Activated T-cell treated with anti-CD3 and anti-CD28 coated beads, Interleukin-2, amount 50 U/mL, for 72 hours (primary cell): ENCODE measurements at regions not wholly inside any gene's neighbourhood (a gene's known extent, or its start where the extent isn't known, plus 50 kb on each side); places are given as distances from the start of the nearest gene placed in this dataset.
"Not testable (repeated sequence)": the region's sequence is repeated elsewhere in the genome, so short reads cannot be mapped to it uniquely, and the experiment has no call there.

ENCODE experiments used
- ATAC-seq, 2 donors: fragments of 150-1000 bp; cut with Tn5 transposase; replicated peaks in 1 of 2; 2 replicates each; pipeline ENCODE4 v1.10.0; 2021; ENCODE audit warnings: moderate library complexity in 2 of 2, mild to moderate bottlenecking in 1 of 2
- DNase-seq, 2 donors: peaks; one replicate each; pipeline ENCODE4 v3.0.0; 2021 to 2022; ENCODE audit warnings: mixed read lengths in 1 of 2
- H3K27ac Mint-ChIP-seq: one replicate; pipeline ENCODE4 v1.8.0; 2022; ENCODE audit warnings: mild to moderate bottlenecking, moderate library complexity, mixed read lengths
- H3K27me3 Mint-ChIP-seq: one replicate; pipeline ENCODE4 v1.8.0; 2022; ENCODE audit warnings: low read depth, mixed read lengths
- H3K36me3 Mint-ChIP-seq, 2 donors: one replicate each; pipeline ENCODE4 v1.8.0; 2022; ENCODE audit warnings: mixed read lengths in 2 of 2, mild to moderate bottlenecking in 1 of 2; ENCODE audit not compliant: insufficient read depth in 2 of 2
- H3K4me1 Mint-ChIP-seq: one replicate; pipeline ENCODE4 v1.8.0; 2022; ENCODE audit warnings: low read depth, mixed read lengths
- H3K4me3 Mint-ChIP-seq, 2 donors: one replicate each; pipeline ENCODE4 v1.8.0; 2022; ENCODE audit warnings: mild to moderate bottlenecking in 2 of 2, mixed read lengths in 2 of 2, moderate library complexity in 2 of 2
- H3K9me3 Mint-ChIP-seq, 2 donors: one replicate each; pipeline ENCODE4 v1.8.0; 2022; ENCODE audit warnings: mixed read lengths in 2 of 2

DNA sequence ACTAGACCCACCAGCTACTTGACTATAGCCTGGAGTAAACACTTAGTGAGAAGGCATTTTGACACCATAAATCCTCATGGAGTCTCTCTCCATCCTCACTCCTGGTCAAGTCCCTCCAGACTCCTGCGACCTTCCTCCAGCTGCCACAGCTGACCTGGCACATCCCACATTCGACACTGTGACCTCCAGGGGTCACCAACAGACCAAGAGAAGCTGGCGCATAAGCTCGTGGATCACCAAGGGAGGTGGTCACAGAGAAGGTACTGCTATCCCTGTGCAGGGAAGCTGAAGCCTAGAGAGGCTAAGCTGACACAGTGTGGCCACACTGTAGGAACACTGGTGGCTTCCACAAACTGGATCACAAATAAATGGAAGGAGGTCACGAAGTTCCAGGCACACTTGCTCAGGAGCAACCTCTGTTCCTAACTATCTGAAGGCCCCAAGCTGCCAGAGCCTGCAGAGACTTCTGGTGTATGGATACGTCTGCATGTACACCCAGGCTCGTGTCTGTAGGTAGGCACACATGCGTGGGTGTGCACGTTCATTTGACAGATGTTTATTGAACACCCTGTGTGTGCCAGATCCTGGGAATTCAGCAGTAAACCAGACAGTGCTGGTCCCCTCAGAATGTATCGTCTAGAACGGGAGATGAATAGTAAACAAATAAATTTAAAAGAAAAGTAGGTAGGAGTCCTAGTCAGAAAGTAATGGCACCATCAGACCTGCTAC is 104.4 kb downstream of the C5orf15 start:
- peaks cover 18% of the 10 kb centered on the region for H3K4me1 Mint-ChIP-seq
- no peak overlapping the region for H3K4me3 Mint-ChIP-seq
- H3K36me3 Mint-ChIP-seq: peaks cover 0 to 3% of the 10 kb centered on the region in 2 donors
- ATAC-seq (no peak), DNase-seq (no peak)
- no peak overlapping the region for H3K27ac Mint-ChIP-seq
- H3K27me3 Mint-ChIP-seq: no peaks in the 10 kb centered on the region
- H3K9me3 Mint-ChIP-seq: peaks cover 0 to 1% of the 10 kb centered on the region in 2 donors

DNA sequence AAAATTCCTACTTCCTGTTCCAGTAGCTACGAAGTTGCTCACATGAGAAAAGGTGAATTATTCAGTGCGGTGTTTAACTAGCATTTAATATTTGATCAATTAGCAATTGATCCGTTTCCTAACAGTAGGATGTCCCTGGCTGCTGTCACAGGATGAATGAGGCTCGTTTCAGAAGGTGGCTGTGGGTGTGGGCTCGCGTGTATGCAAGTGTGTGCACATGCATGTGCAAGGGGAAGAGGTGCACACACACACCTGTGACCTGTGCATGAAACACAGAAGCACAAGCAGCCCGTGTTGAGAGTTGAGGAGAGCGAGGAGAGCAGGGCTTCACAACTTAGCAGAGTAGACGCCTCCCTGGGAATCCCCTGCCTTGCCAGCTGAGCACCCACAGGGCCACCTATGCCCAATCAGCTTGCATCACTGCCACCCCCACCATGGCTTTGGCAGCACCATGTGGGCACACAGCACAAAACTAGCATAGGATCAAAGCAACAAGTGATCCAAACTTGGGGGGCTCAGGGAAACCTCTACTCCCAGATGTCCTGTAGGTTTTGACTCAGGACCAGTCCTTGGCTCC is 107.2 kb downstream of the C5orf15 start:
- Mint-ChIP-seq H3K36me3 (peaks cover 3% of the 10 kb centered on the region in 2 donors), H3K27me3 (no peaks in the 10 kb centered on the region), H3K9me3 (peaks cover 0 to 1% of the 10 kb centered on the region in 2 donors), H3K4me1 (peaks cover 22% of the 10 kb centered on the region), H3K4me3 (no peak overlapping the region), H3K27ac (no peak overlapping the region)
- DNase-seq: peak; percentile 40 to 47
- ATAC-seq: peak; percentile 86

DNA sequence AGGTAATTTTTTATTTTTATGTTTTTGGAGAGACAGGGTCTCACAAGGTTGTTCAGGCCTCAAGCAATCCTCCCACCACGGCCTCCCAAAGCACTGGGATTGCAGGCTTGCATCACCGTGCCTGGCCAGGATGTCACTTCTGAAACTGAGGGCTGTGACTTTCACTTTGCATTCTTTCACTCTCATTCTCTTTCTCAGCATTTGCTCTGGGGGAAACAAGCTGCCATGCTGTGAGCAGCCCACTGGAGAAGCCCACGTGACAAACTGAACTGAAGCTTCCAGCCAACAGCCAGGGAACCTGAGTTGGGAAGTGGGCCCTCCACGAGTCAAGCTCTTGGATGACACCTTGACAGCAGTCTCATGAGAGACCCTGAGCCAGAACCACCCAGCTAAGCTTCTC is 109.4 kb downstream of the C5orf15 start:
- ATAC-seq (peak in 1 of 2 donors; percentile 25), DNase-seq (no peak)
- Mint-ChIP-seq H3K36me3 (peaks cover 3% of the 10 kb centered on the region in 2 donors), H3K27me3 (peaks cover 7% of the 10 kb centered on the region), H3K27ac (no peak overlapping the region), H3K4me1 (peaks cover 22% of the 10 kb centered on the region), H3K9me3 (peaks cover 0 to 1% of the 10 kb centered on the region in 2 donors), H3K4me3 (no peak overlapping the region)

DNA sequence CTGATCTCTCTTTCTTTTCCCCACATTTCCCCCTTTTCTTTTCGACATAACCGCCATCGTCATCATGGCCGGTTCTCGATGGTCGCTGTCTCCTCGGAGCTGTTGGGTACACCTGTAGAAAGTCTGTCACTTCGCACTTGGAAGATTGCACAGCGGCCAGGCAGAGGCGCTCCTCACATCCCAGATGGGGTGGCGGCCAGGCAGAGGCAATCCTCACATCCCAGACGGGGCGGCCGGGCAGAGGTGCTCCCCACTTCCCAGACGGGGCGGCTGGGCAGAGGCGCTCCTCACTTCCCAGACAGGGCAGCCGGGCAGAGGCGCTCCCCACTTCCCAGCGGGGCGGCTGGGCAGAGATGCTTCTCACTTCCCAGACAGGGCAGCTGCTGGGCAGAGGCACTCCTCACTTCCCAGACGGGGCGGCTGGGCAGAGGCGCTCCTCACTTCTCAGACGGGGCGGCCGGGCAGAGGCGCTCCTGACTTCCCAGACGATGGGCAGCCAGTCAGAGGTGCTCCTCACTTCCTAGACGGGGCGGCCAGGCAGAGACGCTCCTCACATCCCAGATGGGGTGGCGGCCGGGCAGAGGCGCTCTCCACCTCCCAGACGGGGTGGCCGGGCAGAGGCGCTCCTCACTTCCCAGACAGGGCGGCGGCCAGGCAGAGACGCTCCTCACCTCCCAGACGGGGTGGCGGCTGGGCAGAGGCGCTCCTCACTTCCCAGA is 110.7 kb downstream of the C5orf15 start:
- not testable (repeated sequence) for H3K27ac Mint-ChIP-seq, ATAC-seq
- peaks cover 22% of the 10 kb centered on the region for H3K4me1 Mint-ChIP-seq

DNA sequence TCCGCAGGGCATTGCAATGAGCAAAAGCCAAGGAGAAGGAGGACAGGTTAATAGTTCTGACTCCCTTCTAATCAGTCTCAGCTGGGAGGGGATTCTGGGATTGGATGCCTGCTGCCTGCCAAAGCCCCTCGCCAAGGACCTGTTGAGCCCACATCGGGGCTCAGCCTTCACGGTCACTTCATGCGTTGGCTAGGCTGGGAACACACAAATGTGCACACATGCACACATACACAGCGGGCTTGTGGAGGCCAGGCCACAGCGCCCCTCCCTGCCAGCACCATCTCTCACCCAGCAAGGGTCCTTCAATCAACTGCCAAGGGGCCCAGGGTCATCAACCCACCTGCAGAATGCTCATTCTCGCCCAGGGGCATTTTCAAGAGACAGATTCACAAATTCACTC is 113.9 kb downstream of the C5orf15 start:
- H3K36me3 Mint-ChIP-seq: peaks cover 2 to 3% of the 10 kb centered on the region in 2 donors
- peaks cover 16% of the 10 kb centered on the region for H3K27me3 Mint-ChIP-seq

More for the DNA sequence above, 110.7 kb downstream of the C5orf15 start:
- H3K27me3 Mint-ChIP-seq: peaks cover 16% of the 10 kb centered on the region
- not testable (repeated sequence) for H3K36me3 Mint-ChIP-seq, H3K9me3 Mint-ChIP-seq, DNase-seq, H3K4me3 Mint-ChIP-seq

DNA sequence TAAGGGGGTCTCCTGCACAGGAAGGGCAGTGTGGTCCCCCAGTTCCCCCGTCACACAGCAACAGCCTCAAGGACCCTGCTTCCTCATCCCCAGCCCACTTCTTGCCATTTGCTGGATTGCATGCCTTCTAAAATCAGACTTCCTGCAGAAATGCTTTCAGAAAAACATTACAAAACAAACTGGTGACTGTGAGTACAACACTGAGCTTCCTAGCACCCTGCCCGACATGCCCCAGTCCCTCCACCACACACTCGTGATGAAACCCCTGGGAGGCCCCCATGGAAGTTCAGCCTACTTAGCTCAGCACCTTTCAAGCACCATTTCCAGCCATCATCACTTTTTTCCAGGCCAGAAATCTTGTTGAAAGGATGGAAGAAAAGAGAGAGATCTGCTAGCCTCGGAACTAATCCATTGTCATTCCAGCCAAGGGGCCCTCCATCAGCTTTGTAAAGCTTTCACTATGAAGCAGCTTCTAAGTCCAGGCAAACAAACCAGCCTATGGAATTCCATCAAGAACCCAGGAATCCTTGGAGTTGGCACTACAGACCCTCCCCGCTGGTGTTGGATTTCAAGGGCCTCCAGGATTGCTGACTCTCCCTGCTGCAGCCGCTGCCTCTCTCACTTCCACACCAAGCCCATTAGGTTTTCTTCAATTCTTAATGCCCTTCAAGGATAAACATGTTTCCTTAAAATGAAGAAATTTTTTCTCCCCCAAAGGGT is 114.6 kb downstream of the C5orf15 start:
- DNase-seq (no peak), ATAC-seq (no peak)
- no peak overlapping the region for H3K27ac Mint-ChIP-seq
- peaks cover 0 to 3% of the 10 kb centered on the region in 2 donors for H3K36me3 Mint-ChIP-seq
- no peaks in the 10 kb centered on the region for H3K9me3 Mint-ChIP-seq
- peaks cover 16% of the 10 kb centered on the region for H3K27me3 Mint-ChIP-seq
- H3K4me1 Mint-ChIP-seq: peaks cover 5% of the 10 kb centered on the region
- H3K4me3 Mint-ChIP-seq: no peak overlapping the region

More for the DNA sequence above, 113.9 kb downstream of the C5orf15 start:
- ATAC-seq: no peak
- Mint-ChIP-seq H3K27ac (no peak overlapping the region), H3K4me3 (no peak overlapping the region), H3K4me1 (peaks cover 11% of the 10 kb centered on the region), H3K9me3 (peaks cover 0 to 1% of the 10 kb centered on the region in 2 donors)
- no peak for DNase-seq

DNA sequence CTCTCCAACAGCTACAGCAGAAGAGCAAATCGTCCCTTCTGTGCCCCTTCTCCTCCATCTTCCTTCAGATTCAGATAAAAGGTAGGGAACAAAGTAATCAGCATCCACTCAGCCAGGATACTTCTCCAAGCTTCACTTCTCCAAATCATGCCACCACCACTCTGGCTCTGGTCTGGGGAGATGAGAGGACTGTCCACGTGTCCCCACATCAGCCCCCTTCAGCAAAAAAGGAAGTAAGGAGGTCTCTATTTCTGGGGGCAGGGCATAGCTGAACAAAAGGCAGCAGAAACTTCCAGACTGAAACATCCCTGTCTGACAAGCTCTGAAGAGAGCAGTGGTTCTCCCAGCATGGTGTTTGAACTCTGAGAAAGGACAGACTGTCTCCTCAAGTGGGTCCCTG is 116.9 kb downstream of the C5orf15 start:
- Mint-ChIP-seq H3K36me3 (no peaks in the 10 kb centered on the region), H3K27me3 (peaks cover 16% of the 10 kb centered on the region), H3K4me3 (no peak overlapping the region), H3K4me1 (no peaks in the 10 kb centered on the region), H3K27ac (no peak overlapping the region), H3K9me3 (no peaks in the 10 kb centered on the region)
- DNase-seq (no peak), ATAC-seq (no peak)

DNA sequence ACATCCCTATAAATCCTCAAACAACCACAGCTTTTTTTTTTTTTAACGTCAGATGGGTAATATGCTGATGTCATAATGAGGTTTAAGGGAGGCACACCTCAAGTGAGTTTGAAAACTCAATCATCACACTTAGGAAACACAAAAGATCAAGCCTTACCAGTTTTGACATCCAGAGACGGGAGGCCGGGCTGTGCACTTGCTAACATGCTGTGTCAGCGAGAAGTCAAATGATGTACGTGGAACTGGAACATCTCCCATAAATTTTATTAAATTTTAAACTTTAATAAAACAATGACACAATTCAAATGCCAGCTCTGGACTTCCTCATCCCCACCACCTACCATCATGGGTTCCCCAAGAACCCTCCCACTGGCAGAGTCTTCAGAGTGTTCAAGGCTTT is 117.6 kb downstream of the C5orf15 start:
- Mint-ChIP-seq H3K27ac (no peak overlapping the region), H3K36me3 (no peaks in the 10 kb centered on the region), H3K27me3 (peaks cover 23% of the 10 kb centered on the region), H3K9me3 (no peaks in the 10 kb centered on the region), H3K4me3 (no peak overlapping the region), H3K4me1 (no peaks in the 10 kb centered on the region)
- DNase-seq: no peak
- ATAC-seq: no peak

DNA sequence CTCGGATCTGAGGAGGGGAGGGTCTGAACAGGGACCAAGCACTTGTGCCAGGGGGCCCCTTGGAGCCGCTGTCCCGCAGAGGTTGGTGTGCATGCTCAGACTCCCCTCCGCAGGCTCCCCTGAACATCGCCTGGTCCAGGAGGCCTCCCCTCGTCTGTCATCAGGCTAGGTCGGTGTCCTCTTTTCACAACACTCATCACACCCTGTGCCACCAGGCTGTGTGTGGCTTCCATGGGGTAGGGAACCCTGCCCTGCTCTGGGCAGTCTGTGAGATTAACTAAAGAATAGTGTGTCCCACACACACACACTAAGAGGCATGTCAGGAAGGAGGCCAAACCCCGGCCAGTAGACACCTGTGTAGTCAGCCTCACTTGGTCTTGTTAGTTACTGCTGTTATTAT is 119.3 kb downstream of the C5orf15 start:
- H3K27ac Mint-ChIP-seq: no peak overlapping the region
- no peak for ATAC-seq
- no peaks in the 10 kb centered on the region for H3K36me3 Mint-ChIP-seq

DNA sequence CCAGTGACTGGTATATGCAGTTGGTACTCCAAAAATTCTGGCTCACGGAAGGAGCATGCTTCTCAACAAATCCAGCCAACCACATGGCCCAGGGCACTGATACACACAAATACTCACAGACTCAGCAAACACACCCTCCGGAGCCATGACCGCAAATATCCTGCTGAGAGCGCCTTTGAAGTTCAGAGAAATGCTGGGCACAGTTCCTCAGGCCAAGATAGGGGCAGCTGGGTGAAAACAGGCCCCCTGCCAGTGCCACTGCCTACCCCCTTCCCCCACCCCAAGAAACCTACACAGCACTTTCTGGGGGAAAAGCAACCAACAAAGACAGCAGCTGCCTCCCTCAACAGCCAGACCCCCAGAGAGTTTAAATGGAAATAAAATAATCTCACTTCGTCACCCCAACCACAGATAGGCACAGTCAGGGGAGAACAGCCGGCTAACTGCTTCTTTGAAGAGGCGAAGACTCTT is 120.0 kb downstream of the C5orf15 start:
- Mint-ChIP-seq H3K27me3 (peaks cover 11% of the 10 kb centered on the region), H3K36me3 (no peaks in the 10 kb centered on the region), H3K4me1 (no peaks in the 10 kb centered on the region), H3K27ac (no peak overlapping the region), H3K4me3 (no peak overlapping the region), H3K9me3 (no peaks in the 10 kb centered on the region)
- ATAC-seq (no peak), DNase-seq (no peak)

More for the DNA sequence above, 119.3 kb downstream of the C5orf15 start:
- Mint-ChIP-seq H3K4me3 (no peak overlapping the region), H3K4me1 (no peaks in the 10 kb centered on the region), H3K9me3 (no peaks in the 10 kb centered on the region), H3K27me3 (peaks cover 16% of the 10 kb centered on the region)
- no peak for DNase-seq

DNA sequence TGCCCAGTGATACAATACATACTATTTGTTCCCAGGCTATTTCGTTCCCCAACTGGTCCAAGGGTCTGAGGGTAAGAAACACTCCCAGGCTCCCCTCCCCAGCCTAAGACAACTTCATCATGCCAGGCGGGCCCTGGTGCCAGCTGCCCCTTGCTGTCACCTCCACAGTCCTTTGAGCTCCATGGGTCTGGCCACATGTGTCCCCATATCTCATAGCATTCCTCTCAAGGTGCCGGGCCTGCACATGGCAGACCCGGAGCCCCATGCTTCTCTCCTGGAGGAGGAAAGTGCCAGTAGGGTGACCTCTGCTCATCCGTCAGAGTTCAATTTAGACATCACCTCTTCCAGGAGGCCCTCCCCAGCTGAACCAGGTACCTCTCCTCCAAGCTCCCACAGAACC is 120.5 kb downstream of the C5orf15 start:
- no peak for ATAC-seq
- no peaks in the 10 kb centered on the region for H3K9me3 Mint-ChIP-seq
- no peak overlapping the region for H3K27ac Mint-ChIP-seq
- H3K36me3 Mint-ChIP-seq: no peaks in the 10 kb centered on the region
- no peaks in the 10 kb centered on the region for H3K4me1 Mint-ChIP-seq
- no peak overlapping the region for H3K4me3 Mint-ChIP-seq
- peaks cover 7% of the 10 kb centered on the region for H3K27me3 Mint-ChIP-seq
- DNase-seq: no peak

DNA sequence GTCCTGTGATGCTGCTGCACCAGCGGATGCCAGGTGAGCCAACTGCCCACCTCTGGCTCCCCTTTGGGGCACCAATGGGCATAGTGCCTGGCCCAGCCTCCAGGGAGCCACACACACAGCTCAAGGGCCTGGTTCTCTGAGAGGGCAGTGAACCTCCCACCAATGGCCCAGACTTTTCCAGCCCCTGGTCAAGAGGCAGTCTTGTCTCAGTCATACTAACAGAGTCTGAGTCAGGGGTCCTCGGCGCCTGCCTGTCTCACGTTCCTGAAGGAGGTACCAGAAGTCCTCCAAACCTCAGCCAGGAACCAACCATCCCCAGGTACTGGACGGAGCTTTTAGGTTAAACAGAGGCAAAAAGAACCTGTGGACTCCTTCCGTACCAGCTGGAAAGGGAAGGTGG is 121.1 kb downstream of the C5orf15 start:
- no peak for DNase-seq
- Mint-ChIP-seq H3K9me3 (no peaks in the 10 kb centered on the region), H3K27ac (no peak overlapping the region), H3K4me1 (no peaks in the 10 kb centered on the region), H3K36me3 (no peaks in the 10 kb centered on the region), H3K27me3 (peaks cover 7% of the 10 kb centered on the region), H3K4me3 (no peak overlapping the region)
- ATAC-seq: no peak
